Astrocyte (in vitro differentiated cells and primary cell): ENCODE measurements at regions not wholly inside any gene's neighbourhood (a gene's known extent, or its start where the extent isn't known, plus 50 kb on each side); places are given as distances from the start of the nearest gene placed in this dataset.

Source experiments
- DNase-seq: peaks from one replicate; pipeline ENCODE4 v3.0.0-alpha.2; 2010; ENCODE audit warnings: low read depth
- FAIRE-seq: peaks from 2 replicates; lab custom pipeline; 2011; peaks lifted over from hg19 to GRCh38; lab: Jason Lieb, UNC
- H2AFZ ChIP-seq: 2 replicates; pipeline ENCODE4 v1.6.0; 2012; ENCODE audit warnings: low read depth, low read length, inconsistent platforms
- H3K27ac ChIP-seq: 2 replicates; pipeline ENCODE4 v1.5.1; 2011; ENCODE audit warnings: low read depth, low read length, inconsistent platforms
- H3K27me3 ChIP-seq: 2 replicates; pipeline ENCODE4 v1.6.0; 2011; ENCODE audit warnings: low read length, inconsistent platforms; ENCODE audit not compliant: insufficient read depth
- H3K36me3 ChIP-seq: 2 replicates; pipeline ENCODE4 v1.5.1; 2011; ENCODE audit warnings: low read length, inconsistent platforms; ENCODE audit not compliant: insufficient read depth
- H3K4me1 ChIP-seq: 2 replicates; pipeline ENCODE4 v1.5.1; 2011; ENCODE audit warnings: low read length, inconsistent platforms; ENCODE audit not compliant: insufficient read depth
- H3K4me2 ChIP-seq: 2 replicates; pipeline ENCODE4 v1.6.0; 2012; ENCODE audit warnings: low read length, inconsistent platforms
- H3K4me3 ChIP-seq: 2 replicates; pipeline ENCODE4 v1.5.1; 2011; ENCODE audit warnings: low read depth, mild to moderate bottlenecking, low read length, inconsistent platforms; ENCODE audit not compliant: insufficient read depth
- H3K79me2 ChIP-seq: 2 replicates; pipeline ENCODE4 v1.6.0; 2012; ENCODE audit warnings: mild to moderate bottlenecking, low read length, inconsistent platforms; ENCODE audit not compliant: insufficient read depth
- H3K9ac ChIP-seq: 2 replicates; pipeline ENCODE4 v1.6.0; 2012; ENCODE audit warnings: mild to moderate bottlenecking, low read length, inconsistent platforms
- H3K9me3 ChIP-seq: 2 replicates; pipeline ENCODE4 v1.5.1; 2012; ENCODE audit warnings: low read depth, mild to moderate bottlenecking, low read length, inconsistent platforms; ENCODE audit not compliant: insufficient read depth
- H4K20me1 ChIP-seq: 2 replicates; pipeline ENCODE4 v1.6.0; 2012; ENCODE audit warnings: low read length, inconsistent platforms; ENCODE audit not compliant: insufficient read depth
- H3K27ac Mint-ChIP-seq: one replicate; pipeline ENCODE4 v1.8.0; 2021; ENCODE audit warnings: mild to moderate bottlenecking, mixed read lengths; ENCODE audit not compliant: unreplicated experiment
- H3K27me3 Mint-ChIP-seq: one replicate; pipeline ENCODE4 v1.8.0; 2021; ENCODE audit warnings: low read depth, mixed read lengths; ENCODE audit not compliant: unreplicated experiment
- H3K36me3 Mint-ChIP-seq: one replicate; pipeline ENCODE4 v1.8.0; 2021; ENCODE audit warnings: low read depth, mixed read lengths; ENCODE audit not compliant: unreplicated experiment
- H3K4me1 Mint-ChIP-seq: one replicate; pipeline ENCODE4 v1.8.0; 2021; ENCODE audit warnings: low read depth, mixed read lengths; ENCODE audit not compliant: unreplicated experiment
- H3K4me3 Mint-ChIP-seq: one replicate; pipeline ENCODE4 v1.8.0; 2021; ENCODE audit warnings: mild to moderate bottlenecking, moderate library complexity, mixed read lengths; ENCODE audit not compliant: unreplicated experiment
- H3K9me3 Mint-ChIP-seq: one replicate; pipeline ENCODE4 v1.8.0; 2021; ENCODE audit warnings: mild to moderate bottlenecking, mixed read lengths; ENCODE audit not compliant: unreplicated experiment
- CTCF ChIP-seq: IDR thresholded peaks from 2 replicates; pipeline ENCODE4 v1.5.1; 2011; ENCODE audit warnings: low read depth, mild to moderate bottlenecking, inconsistent platforms, low read length, moderate library complexity; ENCODE audit not compliant: insufficient read depth
- EZH2 ChIP-seq: IDR thresholded peaks from 2 replicates; pipeline ENCODE4 v1.6.1; 2012; ENCODE audit warnings: mild to moderate bottlenecking, low read length, inconsistent platforms; ENCODE audit not compliant: insufficient read depth

GRCh38 chr20:53714524-53714923 is 120.9 kb upstream of the ZNF217 start:
- H3K27me3 Mint-ChIP-seq: no peaks in the 10 kb centered on the region
- FAIRE-seq: no peak

GRCh38 chr20:53713328-53714056 is 119.9 kb upstream of the ZNF217 start:
- Histone ChIP-seq H3K27ac (no peak overlapping the region), H3K9ac (no peak overlapping the region), H3K4me1 (peaks cover 5% of the 10 kb centered on the region), H3K27me3 (no peaks in the 10 kb centered on the region), H3K4me3 (no peak overlapping the region), H3K36me3 (no peaks in the 10 kb centered on the region), H3K9me3 (no peaks in the 10 kb centered on the region), H3K79me2 (no peaks in the 10 kb centered on the region), H4K20me1 (no peaks in the 10 kb centered on the region), H2AFZ (no peak overlapping the region), H3K4me2 (no peak overlapping the region)
- H3K9me3 Mint-ChIP-seq: no peaks in the 10 kb centered on the region
- FAIRE-seq (no peak), DNase-seq (no peak)
- peaks cover 4% of the 10 kb centered on the region for H3K4me1 Mint-ChIP-seq
- no peaks in the 10 kb centered on the region for H3K36me3 Mint-ChIP-seq
- no peak overlapping the region for H3K4me3 Mint-ChIP-seq
- H3K27me3 Mint-ChIP-seq: no peaks in the 10 kb centered on the region
- TF ChIP-seq CTCF (no peak), EZH2 (no peak)
- no peak overlapping the region for H3K27ac Mint-ChIP-seq

More at GRCh38 chr20:53714524-53714923, 120.9 kb upstream of the ZNF217 start:
- DNase-seq: no peak
- Histone ChIP-seq H3K4me1 (no peaks in the 10 kb centered on the region), H2AFZ (no peak overlapping the region), H3K9me3 (no peaks in the 10 kb centered on the region), H3K27me3 (no peaks in the 10 kb centered on the region), H4K20me1 (no peaks in the 10 kb centered on the region), H3K9ac (no peak overlapping the region), H3K79me2 (no peaks in the 10 kb centered on the region), H3K36me3 (no peaks in the 10 kb centered on the region), H3K4me2 (no peak overlapping the region), H3K4me3 (no peak overlapping the region), H3K27ac (no peak overlapping the region)
- no peak for TF ChIP-seq EZH2
- no peak for TF ChIP-seq CTCF
- Mint-ChIP-seq H3K27ac (no peak overlapping the region), H3K4me1 (no peaks in the 10 kb centered on the region), H3K4me3 (no peak overlapping the region), H3K36me3 (no peaks in the 10 kb centered on the region), H3K9me3 (no peaks in the 10 kb centered on the region)

- H4K20me1 ChIP-seq: no peaks in the 10 kb centered on the region
- Mint-ChIP-seq H3K9me3 (no peaks in the 10 kb centered on the region), H3K27me3 (no peaks in the 10 kb centered on the region), H3K4me3 (no peak overlapping the region), H3K36me3 (no peaks in the 10 kb centered on the region), H3K27ac (no peak overlapping the region), H3K4me1 (peaks cover 15% of the 10 kb centered on the region)
- peak overlapping the region; percentile 35 for H2AFZ ChIP-seq
- TF ChIP-seq CTCF: no peak
- TF ChIP-seq EZH2: no peak
- H3K27me3 ChIP-seq: no peaks in the 10 kb centered on the region
- FAIRE-seq (no peak), DNase-seq (no peak)
- H3K36me3 ChIP-seq: no peaks in the 10 kb centered on the region
- no peak overlapping the region for H3K27ac ChIP-seq
- H3K4me3 ChIP-seq: no peak overlapping the region
- H3K9me3 ChIP-seq: no peaks in the 10 kb centered on the region
- peaks cover 16% of the 10 kb centered on the region for H3K4me1 ChIP-seq
- no peak overlapping the region for H3K4me2 ChIP-seq
- no peaks in the 10 kb centered on the region for H3K79me2 ChIP-seq
- H3K9ac ChIP-seq: no peak overlapping the region
Measured at GRCh38 chr20:53712212-53712977, 118.8 kb upstream of the ZNF217 start.
